Esophagus (tissue), 2 donors: ENCODE measurements at regions not wholly inside any gene's neighbourhood (a gene's known extent, or its start where the extent isn't known, plus 50 kb on each side); places are given as distances from the start of the nearest gene placed in this dataset.

Experiments used
- H3K27ac ChIP-seq, 2 donors: one replicate each; pipeline ENCODE4 v1.5.1; 2013; ENCODE audit warnings: low read depth in 2 of 2, mild to moderate bottlenecking in 2 of 2, inconsistent platforms in 1 of 2, low read length in 1 of 2, moderate library complexity in 1 of 2
- H3K27me3 ChIP-seq, 2 donors: one replicate each; pipeline ENCODE4 v1.6.1; 2013; ENCODE audit warnings: low read length in 2 of 2, control low read depth in 1 of 2, mild to moderate bottlenecking in 1 of 2; ENCODE audit not compliant: insufficient read depth in 2 of 2, control insufficient read depth in 1 of 2
- H3K36me3 ChIP-seq, 2 donors: one replicate each; pipeline ENCODE4 v1.6.1; 2013; ENCODE audit warnings: low read length in 1 of 2; ENCODE audit not compliant: control insufficient read depth in 2 of 2, insufficient read depth in 2 of 2
- H3K4me1 ChIP-seq, 2 donors: one replicate each; pipeline ENCODE4 v1.6.1; 2013; ENCODE audit warnings: low read length in 1 of 2; ENCODE audit not compliant: control insufficient read depth in 2 of 2, insufficient read depth in 2 of 2
- H3K4me3 ChIP-seq, 2 donors: one replicate each; pipeline ENCODE4 v1.5.1; 2013; ENCODE audit warnings: low read length in 2 of 2, mild to moderate bottlenecking in 2 of 2, low read depth in 1 of 2, moderate library complexity in 1 of 2
- H3K9me3 ChIP-seq, 2 donors: one replicate each; pipeline ENCODE4 v1.6.1; 2013; ENCODE audit warnings: mild to moderate bottlenecking in 2 of 2, low read depth in 1 of 2, low read length in 1 of 2, moderate library complexity in 1 of 2; ENCODE audit not compliant: control insufficient read depth in 2 of 2, insufficient read depth in 1 of 2
- WGBS, 2 donors: extraction: QIAGEN DNeasy Blood & Tissue Kit; methylation state at CpG; one replicate each; pipeline ENCODE4 v1.1.7; 2013; 5-methylcytosine and 5-hydroxymethylcytosine counted together
- donor health status: healthy with polysubstance abuse.
- donor health status: Bipolar disorder and iron deficiency.

DNA sequence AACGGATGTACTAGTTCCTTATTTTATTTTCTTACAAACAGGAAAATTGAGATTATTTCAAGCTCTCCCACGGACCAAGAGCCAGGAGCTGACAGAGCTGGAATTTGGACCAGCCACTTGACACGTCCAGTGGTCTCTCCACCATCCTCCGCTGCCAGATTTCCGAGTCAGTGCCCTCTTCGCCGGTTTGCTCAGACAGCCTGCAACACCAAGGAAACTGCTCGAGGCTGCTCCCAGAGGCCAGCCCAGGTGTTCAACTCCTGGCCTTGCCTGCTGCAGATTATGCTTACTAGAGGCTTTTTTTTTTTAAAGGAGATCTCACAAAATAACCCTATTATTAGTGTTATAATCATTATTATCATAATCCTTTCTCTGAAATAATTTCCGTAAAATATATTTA lies 779.8 kb downstream of the RNF144A start:
- H3K4me1 ChIP-seq, result no peaks in the 10 kb centered on the region
- peaks cover 0 to 3% of the 10 kb centered on the region in 2 donors for H3K9me3 ChIP-seq
- H3K27ac ChIP-seq, result no peak overlapping the region
- no peaks in the 10 kb centered on the region for H3K27me3 ChIP-seq
- H3K36me3 ChIP-seq, result no peaks in the 10 kb centered on the region
- 89 to 90% methylated on average over 9 of the region's 9 CpGs for WGBS, 2 donors
- no peak overlapping the region for H3K4me3 ChIP-seq

DNA sequence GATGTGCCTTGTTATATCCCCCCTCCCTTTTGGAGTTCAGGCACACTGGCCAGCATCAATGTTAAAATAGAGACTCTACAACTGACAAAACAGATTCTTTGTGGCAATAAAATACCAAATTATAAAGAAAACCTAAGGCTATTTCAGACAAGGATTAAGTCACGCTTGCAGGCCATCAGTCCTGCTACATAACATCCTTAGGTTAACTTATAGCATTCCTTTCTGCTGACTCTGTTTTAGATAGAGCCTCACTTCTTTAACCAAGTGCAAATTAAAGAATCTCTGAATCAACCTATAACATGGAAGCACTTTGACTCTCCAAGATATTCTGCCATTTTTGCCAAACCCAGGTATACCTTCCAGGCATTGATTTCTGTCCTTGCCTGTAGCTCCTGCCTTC lies 784.6 kb downstream of the RNF144A start:
- Histone ChIP-seq H3K4me3 (no peak overlapping the region), H3K4me1 (no peaks in the 10 kb centered on the region), H3K27ac (no peak overlapping the region), H3K36me3 (no peaks in the 10 kb centered on the region), H3K27me3 (no peaks in the 10 kb centered on the region), H3K9me3 (no peaks in the 10 kb centered on the region)
- 94 to 100% methylated on average over 1 of the region's 1 CpG for WGBS, 2 donors

DNA sequence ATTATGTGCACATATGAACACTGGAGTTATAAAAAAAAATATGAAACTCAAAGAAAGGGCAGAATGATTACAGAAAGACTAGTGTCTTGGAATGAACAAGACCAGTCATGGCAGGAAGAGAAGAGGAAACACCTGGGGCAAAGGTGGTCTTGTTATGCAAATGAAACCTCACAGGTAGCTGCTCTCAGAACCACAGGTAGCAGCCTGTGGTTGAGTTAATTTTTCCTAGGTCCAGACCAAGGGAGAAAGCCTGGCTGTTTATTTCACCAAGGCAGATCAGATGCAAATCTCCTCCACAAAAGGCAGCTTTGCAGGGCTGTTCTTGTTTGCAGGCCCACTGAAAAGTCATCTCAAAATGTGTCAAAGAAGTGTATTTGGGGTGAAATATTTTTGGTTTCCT lies 785.8 kb downstream of the RNF144A start:
- H3K36me3 ChIP-seq, result no peaks in the 10 kb centered on the region
- H3K27ac ChIP-seq, result no peak overlapping the region
- no peaks in the 10 kb centered on the region for H3K27me3 ChIP-seq
- H3K4me1 ChIP-seq, result no peaks in the 10 kb centered on the region
- no peak overlapping the region for H3K4me3 ChIP-seq
- no peaks in the 10 kb centered on the region for H3K9me3 ChIP-seq

DNA sequence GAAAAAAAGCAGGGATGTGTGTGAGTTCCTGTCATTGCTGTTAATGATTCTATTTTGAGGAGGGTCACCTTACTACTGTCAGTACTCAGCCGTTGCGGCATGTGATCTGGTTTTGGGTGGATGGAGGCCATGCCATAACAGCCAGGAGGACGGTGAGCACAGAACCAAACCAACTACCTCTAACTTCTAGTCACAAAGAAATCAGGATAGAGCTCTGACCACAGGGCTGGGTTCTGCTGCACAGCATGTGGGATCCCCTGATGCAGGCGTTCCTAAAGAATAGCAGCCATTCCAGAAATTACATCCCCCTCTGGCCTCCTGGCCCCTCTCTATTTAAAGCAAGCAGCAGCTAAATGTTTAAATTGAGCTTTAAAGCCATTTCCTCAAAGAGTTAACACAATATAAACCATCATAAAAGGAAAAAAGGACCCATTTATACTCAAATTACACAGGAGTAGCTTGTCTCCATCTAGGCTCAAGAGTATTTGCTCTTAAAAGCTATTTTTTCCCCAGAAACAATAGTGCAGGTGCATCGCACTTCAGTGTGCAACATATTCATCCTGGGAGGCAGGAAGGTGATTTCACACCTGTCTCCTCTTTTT lies 786.4 kb downstream of the RNF144A start:
- H3K9me3 ChIP-seq, result no peaks in the 10 kb centered on the region
- no peak overlapping the region for H3K27ac ChIP-seq
- no peaks in the 10 kb centered on the region for H3K27me3 ChIP-seq
- 82 to 86% methylated on average over 5 of the region's 5 CpGs for WGBS, 2 donors
- no peak overlapping the region for H3K4me3 ChIP-seq
- H3K36me3 ChIP-seq, result no peaks in the 10 kb centered on the region
- no peaks in the 10 kb centered on the region for H3K4me1 ChIP-seq

DNA sequence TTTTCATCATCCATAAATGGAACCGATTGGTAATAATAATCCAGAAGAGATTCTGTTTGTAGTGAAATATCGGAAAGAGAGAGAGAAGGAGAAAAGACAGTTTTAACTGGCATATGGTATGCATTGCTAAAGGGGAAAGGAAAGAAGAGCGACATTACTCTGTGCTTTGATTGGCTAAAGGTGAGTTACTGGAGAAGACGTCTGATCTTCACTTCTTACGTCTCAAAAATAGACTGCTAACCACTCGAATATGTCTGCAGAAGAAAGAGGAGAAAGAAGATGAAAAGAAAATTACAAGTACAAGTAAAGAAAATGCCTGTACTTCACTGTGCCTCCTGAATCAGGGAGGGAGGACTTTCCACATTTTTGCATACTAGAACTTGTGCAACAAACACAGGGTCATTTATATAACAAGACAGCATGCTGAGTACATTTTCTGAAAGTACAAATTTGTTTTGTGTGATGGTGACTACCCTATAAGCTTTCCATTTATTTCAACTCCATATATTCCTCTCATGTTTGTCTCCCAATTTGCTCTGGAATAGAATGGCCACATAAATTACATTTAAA lies 787.2 kb downstream of the RNF144A start:
- Histone ChIP-seq H3K4me1 (no peaks in the 10 kb centered on the region), H3K27ac (no peak overlapping the region), H3K4me3 (no peak overlapping the region), H3K9me3 (no peaks in the 10 kb centered on the region), H3K27me3 (no peaks in the 10 kb centered on the region), H3K36me3 (no peaks in the 10 kb centered on the region)
- 74 to 77% methylated on average over 6 of the region's 6 CpGs for WGBS, 2 donors

DNA sequence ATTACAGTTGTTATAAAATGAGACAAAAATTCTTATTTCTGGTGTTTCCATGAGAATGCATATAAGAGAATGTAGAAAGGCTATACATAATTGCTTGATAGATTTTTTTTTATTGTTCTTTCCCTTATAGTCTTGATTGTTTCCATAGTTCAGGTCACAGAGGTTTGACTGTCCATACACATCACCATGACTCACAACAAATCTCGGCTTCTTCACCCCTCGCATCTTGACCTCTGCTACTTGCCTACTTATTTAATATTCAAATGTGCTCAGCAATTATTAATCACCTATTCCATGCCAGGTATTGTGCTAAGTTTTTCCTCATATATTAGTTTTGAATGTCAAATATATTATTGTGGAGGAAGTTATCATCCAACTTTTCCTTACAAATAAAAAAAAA lies 789.6 kb downstream of the RNF144A start:
- 87% methylated on average over 2 of the region's 2 CpGs for WGBS, 2 donors
- Histone ChIP-seq H3K36me3 (no peaks in the 10 kb centered on the region), H3K4me3 (no peak overlapping the region), H3K9me3 (no peaks in the 10 kb centered on the region), H3K27ac (no peak overlapping the region), H3K27me3 (no peaks in the 10 kb centered on the region), H3K4me1 (no peaks in the 10 kb centered on the region)

DNA sequence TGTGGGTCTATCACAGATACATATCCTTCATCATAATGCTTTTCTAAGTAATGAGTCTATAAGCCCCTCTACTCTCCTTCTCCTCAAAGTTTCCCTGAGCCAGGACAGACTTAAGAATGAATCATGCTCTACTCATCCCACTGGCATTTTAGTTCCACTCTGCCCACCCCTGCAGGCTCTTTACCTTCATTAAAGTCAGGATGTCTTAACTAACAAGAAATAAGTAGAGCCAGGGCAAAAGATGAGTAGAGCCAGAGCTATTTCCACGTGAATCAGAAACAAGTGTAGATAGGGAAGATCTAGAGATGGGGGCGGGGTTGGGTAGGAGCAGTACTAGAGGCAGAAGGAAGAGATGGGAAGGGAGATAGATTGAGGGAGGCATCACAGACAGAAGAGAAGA lies 790.5 kb downstream of the RNF144A start:
- no peaks in the 10 kb centered on the region for H3K4me1 ChIP-seq
- no peak overlapping the region for H3K27ac ChIP-seq
- WGBS, 2 donors, result 81 to 90% methylated on average over 2 of the region's 2 CpGs
- no peaks in the 10 kb centered on the region for H3K36me3 ChIP-seq
- H3K4me3 ChIP-seq, result no peak overlapping the region
- H3K27me3 ChIP-seq, result no peaks in the 10 kb centered on the region
- no peaks in the 10 kb centered on the region for H3K9me3 ChIP-seq

DNA sequence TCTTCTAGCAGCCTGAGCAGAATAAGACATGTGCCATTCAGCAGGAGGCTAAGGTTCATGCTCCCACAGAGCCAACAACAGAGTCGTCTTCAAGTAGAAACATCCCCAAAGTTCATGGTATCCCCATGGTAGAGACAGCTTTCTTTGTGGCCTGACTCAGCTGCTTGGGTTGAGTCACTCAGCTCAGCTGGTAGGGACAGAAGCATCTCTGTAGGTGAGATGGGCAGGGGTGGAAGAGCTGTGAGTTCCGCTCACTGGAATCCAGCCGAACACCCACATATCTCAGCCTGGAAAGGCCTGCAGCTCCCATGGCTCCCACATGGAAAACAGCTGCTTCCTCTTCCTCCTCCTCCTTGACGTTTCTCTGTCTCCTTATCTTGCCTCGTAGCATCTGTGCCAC lies 792.7 kb downstream of the RNF144A start:
- no peak overlapping the region for H3K4me3 ChIP-seq
- H3K9me3 ChIP-seq, result no peaks in the 10 kb centered on the region
- no peaks in the 10 kb centered on the region for H3K36me3 ChIP-seq
- WGBS, 2 donors, result 69 to 74% methylated on average over 5 of the region's 5 CpGs
- no peaks in the 10 kb centered on the region for H3K4me1 ChIP-seq
- H3K27ac ChIP-seq, result no peak overlapping the region
- H3K27me3 ChIP-seq, result no peaks in the 10 kb centered on the region

DNA sequence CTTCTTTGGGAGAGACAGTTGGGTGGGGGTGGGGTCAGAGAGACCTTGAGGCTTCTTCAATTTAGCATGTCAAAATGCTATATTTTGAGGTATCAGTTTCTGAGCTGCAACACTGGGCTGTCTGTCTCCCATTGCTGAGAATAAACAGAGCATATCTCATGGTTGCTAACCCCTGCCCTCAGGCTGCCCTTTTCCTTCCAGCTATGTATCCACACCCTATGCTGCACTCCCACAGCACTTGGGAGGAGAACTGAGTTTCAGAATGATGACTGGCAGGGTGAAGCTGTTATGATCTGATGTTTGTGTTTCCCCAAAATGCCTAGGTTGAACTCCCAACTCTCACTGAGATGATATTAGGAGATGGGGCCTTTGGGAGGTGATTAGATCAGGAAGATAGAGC lies 794.0 kb downstream of the RNF144A start:
- Histone ChIP-seq H3K36me3 (no peaks in the 10 kb centered on the region), H3K27ac (no peak overlapping the region), H3K4me3 (no peak overlapping the region), H3K4me1 (no peaks in the 10 kb centered on the region), H3K9me3 (no peaks in the 10 kb centered on the region), H3K27me3 (no peaks in the 10 kb centered on the region)

DNA sequence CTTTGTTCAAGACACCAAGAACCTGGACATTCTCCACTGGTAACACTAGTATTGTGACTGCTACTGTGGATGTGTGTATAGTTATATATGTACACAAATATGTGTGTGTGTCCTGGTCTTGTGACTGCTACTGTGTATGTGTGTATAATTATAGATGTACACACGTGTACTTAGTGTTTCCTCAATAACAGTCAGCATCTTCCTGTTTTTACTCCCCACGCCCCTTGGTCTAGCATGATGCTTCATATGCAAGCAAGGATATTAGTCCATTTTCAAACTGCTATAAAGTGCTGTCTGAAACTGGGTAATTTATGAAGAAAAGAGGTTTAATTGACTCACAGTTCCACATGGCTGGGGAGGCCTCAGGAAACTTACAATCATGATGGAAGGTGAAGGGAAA lies 802.7 kb downstream of the RNF144A start:
- Histone ChIP-seq H3K36me3 (no peaks in the 10 kb centered on the region), H3K27ac (no peak overlapping the region), H3K4me3 (no peak overlapping the region), H3K27me3 (no peaks in the 10 kb centered on the region), H3K4me1 (no peaks in the 10 kb centered on the region), H3K9me3 (no peaks in the 10 kb centered on the region)
- 71 to 73% methylated on average over 2 of the region's 2 CpGs for WGBS, 2 donors
